NCI-H1092 treated with DMSO at 0.1 percent for 48 hours (cell line): ENCODE measurements at regions not wholly inside any gene's neighbourhood (a gene's known extent, or its start where the extent isn't known, plus 50 kb on each side); places are given as distances from the start of the nearest gene placed in this dataset.
"Not testable (repeated sequence)": the region's sequence is repeated elsewhere in the genome, so short reads cannot be mapped to it uniquely, and the experiment has no call there.

ENCODE experiments used
- DNase-seq: peaks from one replicate; lab custom pipeline; 2025; lab: John Stamatoyannopoulos, UW

DNA sequence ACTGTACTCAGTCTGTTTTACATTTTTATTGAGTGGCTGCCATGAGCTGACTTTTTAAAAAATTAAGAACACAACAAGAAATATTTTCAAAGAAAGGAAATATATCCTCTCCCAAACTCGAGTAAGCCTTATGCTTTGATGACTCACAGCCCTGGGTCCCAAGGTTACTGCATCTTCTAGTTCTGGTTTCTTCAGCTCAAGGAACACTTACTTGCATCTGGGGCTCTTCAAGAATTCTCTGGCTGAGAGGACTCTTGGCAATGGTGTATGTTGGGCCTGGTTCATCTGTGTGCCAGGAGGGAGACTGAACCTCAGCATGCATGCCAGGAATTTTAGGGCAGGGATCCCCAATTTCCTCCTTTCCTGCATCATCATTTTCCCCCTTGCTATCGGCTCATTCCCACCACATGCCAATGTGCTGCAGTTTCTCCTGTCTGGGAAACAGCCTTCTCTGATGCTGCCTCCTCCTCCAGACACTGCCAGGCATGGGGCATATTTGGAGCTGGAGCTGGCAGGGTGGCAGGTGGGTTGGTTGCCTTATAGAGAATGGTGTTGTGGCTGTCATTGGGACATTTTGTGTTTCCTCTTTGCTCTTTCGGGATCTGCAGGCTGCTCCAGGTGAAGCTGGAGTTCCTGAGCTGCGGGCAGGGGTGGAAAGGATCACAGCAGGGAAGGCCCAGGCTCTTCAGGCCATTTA, 192.2 kb upstream of the HS6ST1 start:
- DNase-seq = no peak

DNA sequence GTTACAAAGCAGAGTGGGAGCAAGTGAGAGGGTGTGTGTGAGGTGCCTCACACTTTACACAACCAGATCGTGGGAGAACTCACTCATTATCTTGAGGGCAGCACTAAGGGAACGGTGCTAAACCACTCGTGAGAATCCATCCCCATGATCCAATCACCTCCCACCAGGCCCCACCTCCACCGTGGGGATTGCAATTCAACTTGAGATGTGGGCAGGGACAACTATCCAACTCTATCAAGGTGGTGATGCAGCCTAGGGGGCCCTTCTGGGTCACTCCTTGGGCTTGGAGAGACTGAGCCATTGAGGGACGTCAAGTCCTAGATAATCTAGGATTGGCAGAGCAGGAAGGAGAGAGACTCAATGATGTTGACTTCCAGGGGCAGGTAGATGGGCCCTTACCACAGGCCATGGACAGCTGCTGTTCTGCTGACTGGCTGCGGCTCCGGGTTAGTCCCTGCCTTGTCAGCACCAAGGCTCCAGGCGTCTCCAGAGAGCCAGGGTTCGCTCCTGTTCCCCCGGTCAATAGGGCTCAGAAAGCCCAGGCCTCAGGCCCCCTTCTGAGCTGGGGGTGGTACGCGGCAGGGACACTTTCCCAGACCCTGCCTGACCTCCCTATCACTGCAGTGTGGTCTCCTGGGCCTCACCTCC, 193.2 kb upstream of the HS6ST1 start:
- DNase-seq = no peak

- no peak for DNase-seq
Measured at GRCh38 chr2:128512379-128513115, 193.9 kb upstream of the HS6ST1 start.

- DNase-seq = no peak
Measured at GRCh38 chr2:128513116-128513960, 194.7 kb upstream of the HS6ST1 start.

- no peak for DNase-seq
Measured at GRCh38 chr2:128513961-128514283, 195.3 kb upstream of the HS6ST1 start.

GRCh38 chr2:128514555-128514955, 195.9 kb upstream of the HS6ST1 start:
- no peak for DNase-seq

DNA sequence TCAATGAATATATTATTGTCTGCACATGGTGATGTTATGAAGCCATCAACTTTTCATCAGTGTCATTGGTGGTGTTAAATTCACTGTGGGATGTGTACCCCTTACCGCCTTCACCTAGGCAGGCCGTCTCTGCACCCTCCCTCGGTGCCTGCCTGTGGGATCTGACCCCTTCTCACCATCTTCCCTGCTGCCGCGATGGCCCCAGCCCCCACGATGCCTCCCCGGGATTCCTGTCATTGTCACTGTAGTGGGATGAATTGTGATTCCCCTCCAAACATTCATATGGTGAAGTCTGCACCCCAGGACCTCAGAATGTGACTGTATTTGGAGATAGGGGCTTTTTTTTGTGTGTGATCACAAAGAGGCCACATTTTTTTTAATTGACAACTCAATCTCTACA, 198.3 kb upstream of the HS6ST1 start:
- no peak for DNase-seq

- not testable (repeated sequence) for DNase-seq
Measured at GRCh38 chr2:128519028-128519427, 200.4 kb upstream of the HS6ST1 start.

DNA sequence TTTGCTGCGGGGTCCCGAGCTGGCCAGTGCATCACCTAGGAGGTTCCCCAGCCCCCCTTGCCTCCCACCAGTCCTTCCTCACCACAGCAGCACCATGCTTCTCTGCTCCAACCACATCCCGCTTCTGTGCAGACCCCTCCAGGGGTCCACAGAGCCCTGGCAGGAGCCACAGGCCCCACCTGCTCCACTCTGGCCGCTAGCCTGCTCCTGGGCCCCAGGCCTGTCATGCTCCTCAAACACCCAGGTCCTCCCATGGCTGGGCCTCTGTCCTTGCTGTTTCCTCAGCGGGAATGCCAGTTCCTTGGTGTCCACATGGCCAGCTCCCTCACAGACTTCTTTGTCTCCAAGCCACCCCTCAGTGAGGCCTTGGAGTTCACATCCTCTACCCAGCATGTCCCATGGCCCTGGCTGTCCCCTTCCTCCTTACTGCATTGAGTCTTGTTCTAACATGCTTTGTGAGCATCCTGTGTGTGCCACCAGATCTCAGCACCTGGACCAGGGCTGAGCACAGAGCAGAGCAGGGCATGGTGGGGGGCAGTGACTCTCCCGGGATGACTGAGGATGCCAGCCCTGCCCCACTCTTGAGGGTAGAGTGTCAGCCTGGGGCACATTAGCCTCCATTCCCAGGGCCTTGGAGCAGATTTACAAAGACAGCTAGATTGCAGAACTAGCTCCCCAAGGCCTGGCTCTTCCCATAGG, 201.0 kb upstream of the HS6ST1 start:
- DNase-seq = no peak

GRCh38 chr2:128520340-128520739, 201.7 kb upstream of the HS6ST1 start:
- no peak for DNase-seq

- no peak for DNase-seq
Measured at GRCh38 chr2:128520791-128521190, 202.1 kb upstream of the HS6ST1 start.

DNA sequence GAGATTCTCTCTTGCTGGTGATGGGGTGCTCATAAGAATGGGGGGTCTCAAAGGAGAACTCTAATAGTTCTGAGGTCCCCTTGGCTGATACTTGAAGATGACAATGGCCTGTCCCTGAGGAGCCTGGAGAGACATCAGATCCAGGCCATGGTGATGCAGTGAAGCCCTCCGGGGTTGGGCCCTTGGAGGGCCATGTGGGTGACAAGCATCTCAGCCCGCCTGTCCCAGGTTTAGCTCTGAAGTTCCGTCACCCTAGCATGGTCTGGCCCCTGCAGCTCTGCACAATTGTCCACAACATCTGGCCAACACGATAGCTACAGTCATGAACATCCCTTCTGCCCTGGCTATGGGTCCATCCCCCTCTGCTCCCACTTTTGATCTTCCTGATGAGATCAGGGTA, 202.8 kb upstream of the HS6ST1 start:
- DNase-seq = no peak

- DNase-seq = no peak
Measured at GRCh38 chr2:128522829-128523228, 204.2 kb upstream of the HS6ST1 start.

DNA sequence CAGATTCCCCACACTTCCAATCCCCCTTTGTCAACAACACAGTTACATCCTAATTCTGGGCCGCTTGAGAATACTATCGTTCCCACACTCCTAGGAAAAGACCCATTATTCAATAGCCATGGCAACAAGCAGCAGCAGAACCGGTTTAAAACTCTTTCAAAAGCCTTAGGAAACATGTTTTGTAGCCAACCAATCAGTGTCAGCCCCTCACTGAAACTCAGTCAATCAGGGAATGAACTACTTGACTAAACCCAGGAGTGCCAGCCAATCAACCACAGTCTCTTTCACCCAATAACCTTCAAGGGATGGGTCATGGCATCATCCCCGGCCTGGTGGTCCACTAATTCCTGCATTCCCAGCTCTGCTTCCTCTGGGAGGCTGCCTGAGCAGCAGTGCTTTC, 204.8 kb upstream of the HS6ST1 start:
- DNase-seq = no peak

DNA sequence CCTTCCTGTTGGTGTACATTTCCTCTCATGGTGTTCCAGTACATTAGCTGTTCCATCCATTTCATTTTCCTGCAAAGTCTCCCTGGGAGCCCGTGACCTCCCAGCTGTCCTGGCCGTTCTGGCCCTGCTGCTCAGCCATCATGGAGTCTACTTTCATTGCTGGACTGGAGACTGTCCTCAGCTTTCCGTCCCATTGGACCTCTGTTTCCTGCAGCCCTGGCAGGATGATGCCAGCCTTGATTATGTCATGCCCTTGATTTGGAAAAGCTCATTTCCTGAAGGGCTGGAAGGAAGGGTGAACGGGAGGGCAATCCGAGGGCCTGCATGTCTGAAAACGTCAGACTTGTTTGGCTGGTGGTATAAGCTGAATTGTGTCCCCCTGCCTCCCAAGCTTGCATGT, 205.5 kb upstream of the HS6ST1 start:
- DNase-seq = no peak

DNA sequence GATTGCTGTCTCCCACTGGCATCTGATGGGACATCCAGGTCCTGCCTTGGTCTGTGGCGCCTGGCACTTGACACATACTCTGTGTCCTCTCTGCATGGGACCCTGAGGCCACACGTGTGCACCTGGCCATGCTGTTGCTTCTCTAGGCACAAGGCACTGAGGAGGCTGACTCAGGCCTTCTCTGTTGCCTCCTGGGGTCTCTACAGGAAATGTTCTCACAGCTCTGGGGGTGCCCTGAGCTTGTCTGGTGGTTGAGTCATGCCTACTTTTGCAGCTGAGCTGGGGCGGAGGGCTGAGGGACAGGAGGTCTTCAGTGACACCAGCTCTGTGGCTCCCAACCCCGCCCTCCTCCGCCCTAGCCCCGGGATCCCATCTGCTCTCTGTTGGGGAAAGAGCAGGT, 207.0 kb upstream of the HS6ST1 start:
- DNase-seq = no peak

- DNase-seq = no peak
Measured at GRCh38 chr2:128526455-128526976, 207.8 kb upstream of the HS6ST1 start.

GRCh38 chr2:128528133-128528532, 209.5 kb upstream of the HS6ST1 start:
- DNase-seq = no peak

- no peak for DNase-seq
Measured at GRCh38 chr2:128530025-128530573, 211.4 kb upstream of the HS6ST1 start.

- DNase-seq = peak; percentile 1
Measured at GRCh38 chr2:128531856-128532255, 213.2 kb upstream of the HS6ST1 start.

DNA sequence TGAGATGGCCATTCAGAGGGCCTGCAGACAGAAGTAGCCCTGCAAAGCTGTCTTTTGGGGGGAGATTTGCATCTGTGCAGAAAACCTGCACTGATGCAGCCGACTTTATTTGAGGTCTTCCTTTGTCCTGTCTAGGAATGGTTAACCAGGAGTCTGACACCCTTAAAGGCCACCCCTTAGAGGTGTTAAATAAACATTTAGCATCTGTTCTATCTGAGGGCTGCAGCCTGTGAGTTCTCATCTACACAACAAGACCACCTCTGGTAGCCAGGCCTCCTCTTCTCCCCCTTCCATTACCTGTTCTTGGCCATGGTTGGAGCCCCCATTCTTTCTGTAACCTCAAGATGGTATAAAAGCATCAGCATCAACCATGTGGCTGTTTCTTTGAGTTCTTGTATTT, 214.4 kb upstream of the HS6ST1 start:
- DNase-seq = no peak
